LNCaP clone FGC (cell line): ENCODE measurements at regions not wholly inside any gene's neighbourhood (a gene's known extent, or its start where the extent isn't known, plus 50 kb on each side); places are given as distances from the start of the nearest gene placed in this dataset.

Experiments
- DNase-seq: peaks from one replicate; pipeline ENCODE4 v3.0.0-alpha.2; 2011; ENCODE audit warnings: low read depth
- H3K4me3 ChIP-seq: 2 replicates; pipeline ENCODE4 v1.5.1; 2011; ENCODE audit warnings: mild to moderate bottlenecking, low read depth, low read length, control low read depth
- CTCF ChIP-seq: IDR thresholded peaks from 2 replicates; pipeline ENCODE4 v1.5.1; 2012; ENCODE audit warnings: mild to moderate bottlenecking; ENCODE audit not compliant: control insufficient read depth, insufficient read depth; ENCODE audit errors: extremely low read depth

- H3K4me3 ChIP-seq = no peak overlapping the region
- DNase-seq = no peak
- TF ChIP-seq CTCF = no peak
Measured at GRCh38 chr3:110774496-110775265, 296.9 kb upstream of the NECTIN3 start.

GRCh38 chr3:110779581-110779980 is 292.0 kb upstream of the NECTIN3 start:
- H3K4me3 ChIP-seq = no peak overlapping the region
- DNase-seq = no peak
- TF ChIP-seq CTCF = no peak

GRCh38 chr3:110783541-110783940 is 288.1 kb upstream of the NECTIN3 start:
- no peak for TF ChIP-seq CTCF
- no peak overlapping the region for H3K4me3 ChIP-seq

GRCh38 chr3:110788794-110789193 is 282.8 kb upstream of the NECTIN3 start:
- no peak for TF ChIP-seq CTCF

More at GRCh38 chr3:110783541-110783940, 288.1 kb upstream of the NECTIN3 start:
- no peak for DNase-seq

GRCh38 chr3:110789315-110789714 is 282.3 kb upstream of the NECTIN3 start:
- no peak for DNase-seq
- no peak for TF ChIP-seq CTCF
- H3K4me3 ChIP-seq = no peak overlapping the region

More at GRCh38 chr3:110788794-110789193, 282.8 kb upstream of the NECTIN3 start:
- no peak for DNase-seq
- H3K4me3 ChIP-seq = no peak overlapping the region

GRCh38 chr3:110790631-110791030 is 281.0 kb upstream of the NECTIN3 start:
- H3K4me3 ChIP-seq = no peak overlapping the region
- no peak for DNase-seq
- no peak for TF ChIP-seq CTCF
